ENCODE measurements at regions not wholly inside any gene's neighbourhood (a gene's known extent, or its start where the extent isn't known, plus 50 kb on each side); places are given as distances from the start of the nearest gene placed in this dataset.

DNA sequence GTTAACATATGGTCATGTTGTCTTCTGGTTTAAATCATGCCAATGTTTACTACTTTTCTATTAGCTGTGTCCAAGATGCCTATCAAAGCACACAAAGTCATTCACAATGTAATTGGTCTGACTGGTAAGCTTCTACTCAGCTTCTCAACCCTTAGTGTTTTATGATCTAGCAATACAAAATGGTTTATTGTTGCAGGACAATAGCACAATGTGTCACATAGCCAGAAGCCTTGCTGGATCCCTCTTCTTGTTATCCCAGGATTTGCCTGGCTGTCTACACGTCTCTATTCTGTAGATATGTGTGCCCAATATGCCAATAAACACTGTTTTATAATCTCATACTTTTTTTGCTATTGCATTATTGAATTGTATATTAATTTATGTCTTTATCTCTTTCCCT is 1111.0 kb upstream of the AGA start:
- Mint-ChIP-seq H3K36me3 (ENCODE audit: unreplicated experiment) (no peaks in the 10 kb centered on the region), H3K9me3 (ENCODE audit: unreplicated experiment) (no peaks in the 10 kb centered on the region), H3K27me3 (ENCODE audit: unreplicated experiment) (no peaks in the 10 kb centered on the region), H3K4me1 (ENCODE audit: unreplicated experiment) (no peaks in the 10 kb centered on the region), H3K4me3 (ENCODE audit: unreplicated experiment) (no peak overlapping the region), H3K27ac (ENCODE audit: unreplicated experiment) (no peak overlapping the region)
- no peak for TF ChIP-seq CTCF (IDR thresholded peaks at IDR 0.05)
- no peak for DNase-seq (ENCODE audit: extremely low spot score, unreplicated experiment)

GRCh38 chr4:178554352-178554751 is 1112.1 kb upstream of the AGA start:
- H3K9me3 Mint-ChIP-seq (ENCODE audit: unreplicated experiment) = no peaks in the 10 kb centered on the region
- H3K27ac Mint-ChIP-seq (ENCODE audit: unreplicated experiment) = no peak overlapping the region
- H3K4me3 Mint-ChIP-seq (ENCODE audit: unreplicated experiment) = no peak overlapping the region
- H3K27me3 Mint-ChIP-seq (ENCODE audit: unreplicated experiment) = no peaks in the 10 kb centered on the region
- no peaks in the 10 kb centered on the region for H3K36me3 Mint-ChIP-seq (ENCODE audit: unreplicated experiment)
- TF ChIP-seq CTCF (IDR thresholded peaks at IDR 0.05) = no peak
- no peaks in the 10 kb centered on the region for H3K4me1 Mint-ChIP-seq (ENCODE audit: unreplicated experiment)
- DNase-seq (ENCODE audit: extremely low spot score, unreplicated experiment) = no peak

- H3K36me3 Mint-ChIP-seq (ENCODE audit: unreplicated experiment) = no peaks in the 10 kb centered on the region
- no peaks in the 10 kb centered on the region for H3K9me3 Mint-ChIP-seq (ENCODE audit: unreplicated experiment)
- H3K4me1 Mint-ChIP-seq (ENCODE audit: unreplicated experiment) = no peaks in the 10 kb centered on the region
- no peak overlapping the region for H3K4me3 Mint-ChIP-seq (ENCODE audit: unreplicated experiment)
- H3K27ac Mint-ChIP-seq (ENCODE audit: unreplicated experiment) = no peak overlapping the region
- TF ChIP-seq CTCF (IDR thresholded peaks at IDR 0.05) = no peak
- no peaks in the 10 kb centered on the region for H3K27me3 Mint-ChIP-seq (ENCODE audit: unreplicated experiment)
- DNase-seq (ENCODE audit: extremely low spot score, unreplicated experiment) = no peak
Observed at GRCh38 chr4:178556796-178557195, 1114.6 kb upstream of the AGA start.

DNA sequence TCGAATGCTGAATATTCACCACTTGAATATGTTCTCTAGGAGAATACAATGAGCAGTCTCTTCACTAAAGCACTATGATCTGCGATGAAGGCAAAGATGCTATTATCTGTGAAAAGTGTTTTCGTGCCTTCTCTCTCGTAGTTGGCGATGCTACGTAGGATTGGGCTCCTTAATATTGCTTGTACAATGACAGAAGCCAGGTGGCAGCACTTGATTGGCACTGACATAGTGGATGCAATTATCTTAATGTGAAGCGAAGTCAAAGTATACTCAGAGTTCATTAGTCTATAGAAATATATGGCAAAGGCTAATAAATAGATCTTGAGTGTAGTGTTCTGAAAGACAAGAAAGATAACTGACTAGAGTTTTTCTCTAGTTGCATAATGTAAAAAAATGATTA is 1135.7 kb upstream of the AGA start:
- no peak overlapping the region for H3K27ac Mint-ChIP-seq (ENCODE audit: unreplicated experiment)
- H3K27me3 Mint-ChIP-seq (ENCODE audit: unreplicated experiment) = no peaks in the 10 kb centered on the region
- H3K36me3 Mint-ChIP-seq (ENCODE audit: unreplicated experiment) = no peaks in the 10 kb centered on the region
- TF ChIP-seq CTCF (IDR thresholded peaks at IDR 0.05) = peak; percentile 26
- H3K9me3 Mint-ChIP-seq (ENCODE audit: unreplicated experiment) = peaks cover 4% of the 10 kb centered on the region
- no peak overlapping the region for H3K4me3 Mint-ChIP-seq (ENCODE audit: unreplicated experiment)
- H3K4me1 Mint-ChIP-seq (ENCODE audit: unreplicated experiment) = no peaks in the 10 kb centered on the region
- DNase-seq (ENCODE audit: extremely low spot score, unreplicated experiment) = no peak

GRCh38 chr4:178595500-178596138 is 1153.4 kb upstream of the AGA start:
- H3K4me3 Mint-ChIP-seq (ENCODE audit: unreplicated experiment) = no peak overlapping the region
- no peaks in the 10 kb centered on the region for H3K4me1 Mint-ChIP-seq (ENCODE audit: unreplicated experiment)
- H3K9me3 Mint-ChIP-seq (ENCODE audit: unreplicated experiment) = no peaks in the 10 kb centered on the region
- no peak overlapping the region for H3K27ac Mint-ChIP-seq (ENCODE audit: unreplicated experiment)
- H3K36me3 Mint-ChIP-seq (ENCODE audit: unreplicated experiment) = no peaks in the 10 kb centered on the region
- H3K27me3 Mint-ChIP-seq (ENCODE audit: unreplicated experiment) = no peaks in the 10 kb centered on the region
- no peak for TF ChIP-seq CTCF (IDR thresholded peaks at IDR 0.05)
- no peak for DNase-seq (ENCODE audit: extremely low spot score, unreplicated experiment)

Measured in osteocyte (in vitro differentiated cells).